ENCODE measurements at regions not wholly inside any gene's neighbourhood (a gene's known extent, or its start where the extent isn't known, plus 50 kb on each side); places are given as distances from the start of the nearest gene placed in this dataset.
"Not testable (repeated sequence)": the region's sequence is repeated elsewhere in the genome, so short reads cannot be mapped to it uniquely, and the experiment has no call there.

- TF ChIP-seq EZH2 (IDR thresholded peaks at IDR 0.05; ENCODE audit: insufficient read depth, poor library complexity, severe bottlenecking); EZH2phosphoT487 (IDR thresholded peaks at IDR 0.05; ENCODE audit: insufficient read depth, low read depth): not testable (repeated sequence)
These were observed 98.1 kb upstream of the SEC22B start for GRCh38 chr1:120274438-120274837.
